ENCODE measurements at regions not wholly inside any gene's neighbourhood (a gene's known extent, or its start where the extent isn't known, plus 50 kb on each side); places are given as distances from the start of the nearest gene placed in this dataset.

- no peak for DNase-seq
Observed at GRCh38 chr5:27275345-27275744, 237.0 kb upstream of the CDH9 start.

- DNase-seq, result no peak
Observed at GRCh38 chr5:27269766-27270165, 231.4 kb upstream of the CDH9 start.

- no peak for DNase-seq
Observed at GRCh38 chr5:27267209-27267824, 228.9 kb upstream of the CDH9 start.

GRCh38 chr5:27266184-27266583, 227.8 kb upstream of the CDH9 start:
- no peak for DNase-seq

GRCh38 chr5:27257696-27258095, 219.3 kb upstream of the CDH9 start:
- DNase-seq, result no peak

GRCh38 chr5:27252911-27253310, 214.5 kb upstream of the CDH9 start:
- DNase-seq, result no peak

- no peak for DNase-seq
Observed at GRCh38 chr5:27242258-27242626, 203.9 kb upstream of the CDH9 start.

GRCh38 chr5:27241564-27242257, 203.3 kb upstream of the CDH9 start:
- DNase-seq, result no peak

- no peak for DNase-seq
Observed at GRCh38 chr5:27240791-27241190, 202.4 kb upstream of the CDH9 start.

GRCh38 chr5:27234916-27235315, 196.5 kb upstream of the CDH9 start:
- DNase-seq, result no peak

- DNase-seq, result no peak
Observed at GRCh38 chr5:27221410-27221809, 183.0 kb upstream of the CDH9 start.

GRCh38 chr5:27220752-27221151, 182.4 kb upstream of the CDH9 start:
- no peak for DNase-seq

- no peak for DNase-seq
Observed at GRCh38 chr5:27217977-27218376, 179.6 kb upstream of the CDH9 start.

- no peak for DNase-seq
Observed at GRCh38 chr5:27217155-27217956, 179.0 kb upstream of the CDH9 start.

GRCh38 chr5:27216367-27216950, 178.1 kb upstream of the CDH9 start:
- DNase-seq, result no peak

- no peak for DNase-seq
Observed at GRCh38 chr5:27208051-27208450, 169.7 kb upstream of the CDH9 start.

- no peak for DNase-seq
Observed at GRCh38 chr5:27191786-27192510, 153.6 kb upstream of the CDH9 start.

GRCh38 chr5:27172693-27173092, 134.3 kb upstream of the CDH9 start:
- no peak for DNase-seq

- no peak for DNase-seq
Observed at GRCh38 chr5:27171761-27172261, 133.4 kb upstream of the CDH9 start.

GRCh38 chr5:27158775-27159174, 120.4 kb upstream of the CDH9 start:
- DNase-seq, result no peak

- DNase-seq, result no peak
Observed at GRCh38 chr5:27158171-27158570, 119.8 kb upstream of the CDH9 start.

- DNase-seq, result no peak
Observed at GRCh38 chr5:27144456-27144855, 106.1 kb upstream of the CDH9 start.

- DNase-seq, result no peak
Observed at GRCh38 chr5:27140831-27141230, 102.4 kb upstream of the CDH9 start.
